K562 (cell line): ENCODE measurements at regions not wholly inside any gene's neighbourhood (a gene's known extent, or its start where the extent isn't known, plus 50 kb on each side); places are given as distances from the start of the nearest gene placed in this dataset.

Experiments used
- ATAC-seq: fragments of 200-7000 bp; cut with Tn5 transposase; 3 replicates; pipeline ENCODE4 v1.9.1; 2020; ENCODE audit warnings: moderate library complexity
- BruUV-seq: library from RNA; stranded (reverse); fragments of 400-500 nt; replicated peaks from 2 replicates; lab custom pipeline; 2021; lab: Mats Ljungman, UMichigan
- CTCF ChIA-PET: fragments of 300-600 bp; formaldehyde crosslinking; extraction: SDS; loops from one replicate; lab custom pipeline; 2021; ENCODE audit warnings: low intra/inter-chr PET ratio; lab: Yijun Ruan, JAX
- POLR2A ChIA-PET: fragments of 300-600, 350-650 bp; sonication (Branson Sonifier 250); formaldehyde crosslinking; extraction: SDS; loops from one replicate; lab custom pipeline; 2021; ENCODE audit warnings: antibody characterized with exemption, inconsistent platforms; lab: Yijun Ruan, JAX
- DNase-seq, 4 experiments: peaks; one replicate each; pipeline versions ENCODE4 v3.0.0 to v3.0.0-alpha.2; 2011 to 2018; ENCODE audit warnings: low spot score in 3 of 4, mixed read lengths in 3 of 4; ENCODE audit errors: extremely low read depth in 1 of 4
- FAIRE-seq: peaks from 2 replicates; lab custom pipeline; 2011; peaks lifted over from hg19 to GRCh38; lab: Jason Lieb, UNC
- H2AFZ ChIP-seq: 2 replicates; pipeline ENCODE4 v1.6.0; 2011; ENCODE audit warnings: low read depth, low read length, control low read depth, inconsistent platforms
- H3K27ac ChIP-seq: fragments of 200-600 bp; 3 replicates; pipeline ENCODE4 v1.8.0; 2011; ENCODE audit warnings: low read depth, mild to moderate bottlenecking, control low read depth, inconsistent platforms, low read length, moderate library complexity, mixed read lengths; ENCODE audit errors: extremely low read depth
- H3K27me3 ChIP-seq, 2 experiments: fragments of 300-600 bp in 1 of 2; 2 replicates in 1 of 2; 3 replicates in 1 of 2; pipeline versions ENCODE4 v1.6.0 to v1.8.0; 2011; ENCODE audit warnings: inconsistent platforms in 2 of 2, low read length in 2 of 2, mild to moderate bottlenecking in 1 of 2, mixed read lengths in 1 of 2, moderate library complexity in 1 of 2; ENCODE audit not compliant: control insufficient read depth in 2 of 2, insufficient read depth in 2 of 2
- H3K36me3 ChIP-seq: fragments of 300-600 bp; 3 replicates; pipeline ENCODE4 v1.8.0; 2011; ENCODE audit warnings: mild to moderate bottlenecking, low read length, inconsistent platforms; ENCODE audit not compliant: control insufficient read depth, insufficient read depth
- H3K4me1 ChIP-seq, 2 experiments: fragments of 200-600 bp in 1 of 2; replicated peaks in 1 of 2; 2 replicates in 1 of 2; 3 replicates in 1 of 2; pipeline versions ENCODE4 v1.5.1 to v1.8.0; 2011; ENCODE audit warnings: inconsistent platforms in 2 of 2, low read length in 2 of 2, mild to moderate bottlenecking in 1 of 2, mixed read lengths in 1 of 2, moderate library complexity in 1 of 2; ENCODE audit not compliant: control insufficient read depth in 2 of 2, insufficient read depth in 2 of 2
- H3K4me2 ChIP-seq: 2 replicates; pipeline ENCODE4 v1.6.1; 2011; ENCODE audit warnings: low read length, control low read depth, inconsistent platforms, mixed read lengths; ENCODE audit not compliant: insufficient read depth
- H3K4me3 ChIP-seq: fragments of 200-600 bp; sonication (generic), shearing (Covaris generic); 2 replicates; pipeline ENCODE4 v1.5.1; 2016; ENCODE audit warnings: control low read depth, inconsistent platforms
- H3K79me2 ChIP-seq: fragments of 200-600 bp; 3 replicates; pipeline ENCODE4 v1.8.0; 2011; ENCODE audit warnings: low read length, inconsistent platforms; ENCODE audit not compliant: control insufficient read depth, insufficient read depth
- H3K9ac ChIP-seq, 2 experiments: 2 replicates each; pipeline versions ENCODE4 v1.6.0 to v1.6.1; 2011; ENCODE audit warnings: low read depth in 2 of 2, low read length in 2 of 2, control low read depth in 1 of 2, inconsistent platforms in 1 of 2, mild to moderate bottlenecking in 1 of 2, mixed read lengths in 1 of 2; ENCODE audit not compliant: insufficient read depth in 1 of 2
- H3K9me1 ChIP-seq: one replicate; pipeline ENCODE4 v1.6.0; 2011; ENCODE audit warnings: inconsistent platforms, mild to moderate bottlenecking, low read length, moderate library complexity; ENCODE audit not compliant: control insufficient read depth, insufficient read depth
- H3K9me3 ChIP-seq: replicated peaks from 2 replicates; pipeline ENCODE4 v1.5.1; 2011; ENCODE audit warnings: low read depth, low read length, inconsistent platforms; ENCODE audit not compliant: control insufficient read depth, insufficient read depth
- H4K20me1 ChIP-seq: replicated peaks from 2 replicates; pipeline ENCODE4 v1.6.1; 2011; ENCODE audit warnings: low read length, inconsistent platforms, mixed read lengths; ENCODE audit not compliant: control insufficient read depth, insufficient read depth
- CTBP1 ChIP-seq: fragments of 450-650 bp; IDR thresholded peaks from 2 replicates; pipeline ENCODE4 v1.6.1; 2016; ENCODE audit warnings: borderline replicate concordance
- IFI16 ChIP-seq: fragments of 250-450 bp; sonication (Bioruptor Pico); IDR thresholded peaks from 2 replicates; pipeline ENCODE4 v2.1.2; 2022; ENCODE audit warnings: mild to moderate bottlenecking, inconsistent platforms
- MEF2A ChIP-seq: IDR thresholded peaks from 2 replicates; pipeline ENCODE4 v1.6.1; 2011; ENCODE audit warnings: low read depth, mild to moderate bottlenecking, low read length, moderate library complexity; ENCODE audit not compliant: control insufficient read depth
- MEIS2 ChIP-seq: fragments of 450-650 bp; IDR thresholded peaks from 2 replicates; pipeline ENCODE4 v1.6.1; 2014; ENCODE audit warnings: mild to moderate bottlenecking; ENCODE audit not compliant: partially characterized antibody
- NR2F6 ChIP-seq: fragments of 450-650 bp; formaldehyde crosslinking; IDR thresholded peaks from 2 replicates; pipeline ENCODE4 v1.4.0; 2020; ENCODE audit warnings: mild to moderate bottlenecking
- POLR3G ChIP-seq: IDR thresholded peaks from 2 replicates; pipeline ENCODE4 v1.6.1; 2011; ENCODE audit not compliant: insufficient read length, insufficient replicate concordance; ENCODE audit errors: extremely low read depth
- RBM17 ChIP-seq: fragments of 200-400 bp; formaldehyde crosslinking; IDR thresholded peaks from 2 replicates; pipeline ENCODE4 v1.6.1; 2017; ENCODE audit warnings: low read depth, mild to moderate bottlenecking, low read length, borderline replicate concordance
- SNIP1 ChIP-seq: fragments of 450-650 bp; IDR thresholded peaks from 2 replicates; pipeline ENCODE4 v1.7.1; 2017; ENCODE audit warnings: low read depth, mild to moderate bottlenecking
- THRB ChIP-seq: fragments of 450-650 bp; formaldehyde crosslinking; conservative IDR thresholded peaks from 2 replicates; pipeline ENCODE4 v1.4.0; 2022; ENCODE audit warnings: mild to moderate bottlenecking, missing genetic modification characterization
- ZNF407 ChIP-seq: fragments of 450-650 bp; IDR thresholded peaks from 2 replicates; pipeline ENCODE4 v1.6.1; 2016; ENCODE audit warnings: low read depth
- ZNF740 ChIP-seq, 3 experiments: fragments of 200-800 bp in 1 of 3; sonication (Bioruptor generic) in 1 of 3; sonication (generic) in 1 of 3; formaldehyde crosslinking in 1 of 3; IDR thresholded peaks; 2 replicates each; pipeline versions ENCODE4 v1.6.1 to v1.8.0; 2016 to 2022; ENCODE audit warnings: mild to moderate bottlenecking in 2 of 3, missing compliant biosample characterization in 2 of 3, missing genetic modification characterization in 2 of 3, missing genetic modification reagents in 1 of 3
- WGBS: fragments of 100-300 bp; shearing (Covaris generic); methylation state at CpG from one replicate; pipeline ENCODE4 v1.1.6; 2016; ENCODE audit warnings: low coverage, mixed read lengths; ENCODE audit not compliant: insufficient coverage; ENCODE audit errors: missing lambda C conversion rate; 5-methylcytosine and 5-hydroxymethylcytosine counted together
- in situ Hi-C: fragments of 300-500 bp; cut with MboI; formaldehyde crosslinking; loops from 4 replicates; pipeline ENCODE4 v1.15.0; 2018; ENCODE audit warnings: inconsistent platforms, mixed read lengths
- intact Hi-C: fragments of 100-400 bp; cut with micrococcal nuclease; formaldehyde crosslinking; loops from 2 replicates; pipeline ENCODE4 v1.14.2; 2022

GRCh38 chr4:31059753-31060522 is 339.8 kb downstream of the PCDH7 start:
- Histone ChIP-seq H3K27me3 (no peaks in the 10 kb centered on the region), H3K4me2 (no peak overlapping the region), H3K36me3 (no peaks in the 10 kb centered on the region), H4K20me1 (no peaks in the 10 kb centered on the region), H3K9me3 (no peaks in the 10 kb centered on the region), H2AFZ (no peak overlapping the region), H3K27ac (no peak overlapping the region), H3K4me1 (no peaks in the 10 kb centered on the region), H3K9ac (no peak overlapping the region), H3K79me2 (no peaks in the 10 kb centered on the region), H3K9me1 (no peaks in the 10 kb centered on the region), H3K4me3 (no peak overlapping the region)
- 3% methylated on average over 2 of the region's 2 CpGs for WGBS
- DNase-seq (no peak), FAIRE-seq (no peak), ATAC-seq (no peak)
- intact Hi-C loops (no loop called here), in situ Hi-C loops (no loop called here)
- ChIA-PET POLR2A (no interaction called here), CTCF (no interaction called here)
- BruUV-seq: no TSS peak
- no peak for TF ChIP-seq MEIS2
- TF ChIP-seq IFI16 (CRISPR knock-in tag): no peak
- TF ChIP-seq ZNF740 (CRISPR knock-in tag; IDR thresholded peaks at IDR 0.05): no peak
- TF ChIP-seq ZNF740 (tag; IDR thresholded peaks at IDR 0.05): no peak
- TF ChIP-seq RBM17: no peak
- no peak for TF ChIP-seq SNIP1
- no peak for TF ChIP-seq MEF2A
- no peak for TF ChIP-seq ZNF407
- no peak for TF ChIP-seq THRB (CRISPR knock-in tag)
- TF ChIP-seq POLR3G: no peak
- no peak for TF ChIP-seq NR2F6 (CRISPR knock-in tag)
- TF ChIP-seq CTBP1: no peak
